GM12875 (cell line): ENCODE measurements at regions not wholly inside any gene's neighbourhood (a gene's known extent, or its start where the extent isn't known, plus 50 kb on each side); places are given as distances from the start of the nearest gene placed in this dataset.

Experiments
- H3K4me3 ChIP-seq: one replicate; pipeline ENCODE4 v1.5.1; 2011; ENCODE audit warnings: low read depth, low read length, control low read depth
- TF ChIP-seq, protein P1 (sequence below): IDR thresholded peaks from 2 replicates; pipeline ENCODE4 v1.5.1; 2011; ENCODE audit warnings: low read depth, mild to moderate bottlenecking, control low read depth, inconsistent platforms, low read length, moderate library complexity, borderline replicate concordance; ENCODE audit not compliant: insufficient read depth

DNA sequence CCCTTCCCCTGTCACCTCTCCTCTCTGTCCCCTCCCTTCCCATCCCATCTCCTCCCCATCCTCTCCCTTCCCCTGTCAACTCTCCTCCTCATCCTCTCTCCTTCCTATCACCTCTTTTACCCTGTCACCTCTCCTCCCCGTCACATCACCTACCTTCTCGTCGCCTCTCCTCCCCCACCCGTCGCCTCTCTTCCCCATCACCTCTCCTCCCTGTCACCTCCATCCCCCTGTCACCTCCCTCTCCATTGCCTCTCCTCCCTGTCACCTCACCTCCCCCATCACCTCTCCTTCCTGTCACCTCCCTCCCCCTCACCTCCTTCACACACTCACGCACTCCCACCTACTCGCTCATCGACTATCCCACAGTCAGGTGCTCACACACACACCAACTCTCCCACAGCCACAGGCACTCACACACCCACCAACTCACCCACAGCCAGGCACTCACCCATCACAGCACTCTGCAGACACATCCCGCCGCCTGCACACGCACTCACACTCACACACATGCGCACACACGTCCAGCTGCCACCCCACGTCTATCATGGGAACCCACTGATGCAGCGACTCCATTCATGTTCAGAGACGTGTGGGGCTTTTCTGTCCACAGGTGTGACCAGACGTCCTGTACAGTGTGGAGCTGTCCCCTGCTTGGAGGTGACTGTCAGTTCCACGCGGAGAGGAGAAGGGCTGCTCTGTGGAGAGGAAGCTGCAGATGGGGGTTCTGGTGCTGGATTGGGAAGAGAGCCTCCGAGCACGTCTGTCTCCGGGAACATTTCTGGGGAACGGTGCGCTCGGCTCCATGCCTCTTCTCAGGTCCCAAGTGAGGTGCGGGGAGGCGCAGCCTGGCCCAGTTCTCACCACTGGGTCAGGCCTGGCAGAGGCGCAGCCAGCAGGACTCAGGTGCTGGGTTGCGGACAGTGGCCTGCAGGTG is 184.3 kb downstream of the TTLL2 start:
- TF ChIP-seq, protein P1, sequence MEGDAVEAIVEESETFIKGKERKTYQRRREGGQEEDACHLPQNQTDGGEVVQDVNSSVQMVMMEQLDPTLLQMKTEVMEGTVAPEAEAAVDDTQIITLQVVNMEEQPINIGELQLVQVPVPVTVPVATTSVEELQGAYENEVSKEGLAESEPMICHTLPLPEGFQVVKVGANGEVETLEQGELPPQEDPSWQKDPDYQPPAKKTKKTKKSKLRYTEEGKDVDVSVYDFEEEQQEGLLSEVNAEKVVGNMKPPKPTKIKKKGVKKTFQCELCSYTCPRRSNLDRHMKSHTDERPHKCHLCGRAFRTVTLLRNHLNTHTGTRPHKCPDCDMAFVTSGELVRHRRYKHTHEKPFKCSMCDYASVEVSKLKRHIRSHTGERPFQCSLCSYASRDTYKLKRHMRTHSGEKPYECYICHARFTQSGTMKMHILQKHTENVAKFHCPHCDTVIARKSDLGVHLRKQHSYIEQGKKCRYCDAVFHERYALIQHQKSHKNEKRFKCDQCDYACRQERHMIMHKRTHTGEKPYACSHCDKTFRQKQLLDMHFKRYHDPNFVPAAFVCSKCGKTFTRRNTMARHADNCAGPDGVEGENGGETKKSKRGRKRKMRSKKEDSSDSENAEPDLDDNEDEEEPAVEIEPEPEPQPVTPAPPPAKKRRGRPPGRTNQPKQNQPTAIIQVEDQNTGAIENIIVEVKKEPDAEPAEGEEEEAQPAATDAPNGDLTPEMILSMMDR: no peak

GRCh38 chr6:167509853-167510220 is 185.0 kb downstream of the TTLL2 start:
- no peak overlapping the region for H3K4me3 ChIP-seq
- TF ChIP-seq, protein P1: no peak

More for the DNA sequence above, 184.3 kb downstream of the TTLL2 start:
- H3K4me3 ChIP-seq: no peak overlapping the region

DNA sequence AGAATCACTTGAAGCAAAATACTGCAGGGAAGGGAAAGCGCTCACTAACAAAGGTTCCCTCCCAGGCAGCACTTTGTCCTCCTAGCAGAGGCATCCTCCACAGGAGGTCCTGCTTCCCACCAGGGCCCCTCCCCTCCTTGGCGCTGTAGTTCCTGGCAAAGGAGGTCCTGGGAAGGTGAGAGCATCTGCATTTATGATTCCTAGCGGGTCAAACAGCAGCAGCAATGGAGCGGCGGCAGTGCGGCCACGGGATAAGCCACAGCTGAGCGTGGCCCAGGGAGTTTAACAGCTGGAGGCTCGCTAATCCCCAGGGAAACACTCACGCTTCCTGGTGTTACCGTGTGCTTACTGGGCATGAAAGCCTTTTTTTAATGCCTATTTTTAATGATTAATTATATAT is 185.8 kb downstream of the TTLL2 start:
- TF ChIP-seq, protein P1: no peak
- H3K4me3 ChIP-seq: no peak overlapping the region

- TF ChIP-seq, protein P1: no peak
- H3K4me3 ChIP-seq: no peak overlapping the region
These were observed 187.9 kb downstream of the TTLL2 start for GRCh38 chr6:167512696-167513375.

DNA sequence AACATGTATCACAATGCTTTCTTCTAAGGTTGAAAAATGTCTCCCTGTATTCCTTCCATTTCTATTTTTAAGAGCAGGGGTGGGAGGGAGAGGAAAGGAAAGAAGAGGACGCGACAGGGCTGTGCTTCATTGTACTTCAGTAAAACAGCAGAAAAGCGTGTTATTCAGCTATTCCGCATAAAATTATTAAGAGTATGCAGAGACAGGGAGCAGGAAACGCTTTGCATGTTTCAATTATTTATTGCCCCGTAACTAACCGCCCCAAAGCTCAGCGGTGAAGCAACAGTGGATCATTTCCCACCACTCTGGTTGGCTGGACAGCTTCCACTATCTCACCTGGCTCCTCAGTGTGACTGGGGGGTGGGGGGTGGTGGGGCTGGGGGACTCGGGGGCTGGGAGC is 188.9 kb downstream of the TTLL2 start:
- TF ChIP-seq, protein P1: no peak
- H3K4me3 ChIP-seq: no peak overlapping the region

DNA sequence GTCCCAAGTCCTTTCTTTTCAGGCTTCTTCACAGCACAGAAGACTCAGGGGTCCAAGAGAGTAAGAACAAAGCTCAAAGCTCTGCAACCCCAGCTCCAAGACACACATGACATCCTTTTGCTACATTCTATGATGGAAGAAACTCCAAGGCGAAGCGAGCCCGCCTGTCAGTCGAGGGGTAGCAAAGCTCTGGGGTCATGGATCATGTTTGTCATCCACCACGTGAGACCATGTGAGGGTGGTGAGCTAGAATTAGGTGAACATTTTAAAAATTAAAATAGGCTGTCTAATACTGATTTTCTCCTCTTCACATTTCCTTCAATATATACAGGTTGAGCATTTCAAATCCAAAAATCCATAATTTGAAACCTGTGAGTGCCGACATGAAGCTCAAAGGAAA is 189.6 kb downstream of the TTLL2 start:
- no peak overlapping the region for H3K4me3 ChIP-seq
- TF ChIP-seq, protein P1: no peak

- TF ChIP-seq, protein P1: no peak
- no peak overlapping the region for H3K4me3 ChIP-seq
These were observed 191.1 kb downstream of the TTLL2 start for GRCh38 chr6:167515873-167516507.
